Activated CD4-positive, CD25-positive, alpha-beta regulatory T cell treated with anti-CD3 and anti-CD28 coated beads, Interleukin-2, amount 50 U/mL, for 72 hours (primary cell): ENCODE measurements at regions not wholly inside any gene's neighbourhood (a gene's known extent, or its start where the extent isn't known, plus 50 kb on each side); places are given as distances from the start of the nearest gene placed in this dataset.
"Not testable (repeated sequence)": the region's sequence is repeated elsewhere in the genome, so short reads cannot be mapped to it uniquely, and the experiment has no call there.

Experiments used
- DNase-seq: peaks from one replicate; pipeline ENCODE4 v3.0.0; 2021

DNA sequence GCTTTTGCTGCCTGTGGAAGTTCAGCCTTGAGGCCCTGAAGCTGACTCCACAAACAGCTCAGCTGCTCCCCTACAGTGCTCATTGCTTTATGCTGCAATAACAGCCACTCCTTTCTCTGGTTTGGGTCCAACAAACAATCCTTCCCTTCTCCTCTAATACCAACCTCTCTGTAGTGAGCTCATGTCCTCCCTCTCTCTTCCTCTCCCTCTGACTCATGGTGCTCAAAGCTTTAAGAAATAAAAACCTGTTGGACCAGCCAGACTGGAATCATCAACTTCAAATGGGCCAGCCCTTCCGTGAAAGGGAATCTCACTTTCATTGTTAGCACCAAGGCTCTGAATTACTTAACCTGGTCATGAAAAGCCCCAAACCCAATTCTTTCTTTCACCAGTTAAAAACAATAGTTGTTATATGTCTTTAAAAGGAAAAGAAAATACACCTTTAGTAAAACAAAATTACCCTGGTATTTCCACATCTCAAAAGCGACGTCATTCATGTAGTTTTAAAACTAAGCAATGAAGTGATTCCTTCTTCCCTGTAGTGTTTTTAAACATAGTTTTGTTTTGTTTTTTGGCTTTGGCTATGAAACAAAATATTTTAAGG, 126.4 kb downstream of the DUSP6 start:
- no peak for DNase-seq

DNA sequence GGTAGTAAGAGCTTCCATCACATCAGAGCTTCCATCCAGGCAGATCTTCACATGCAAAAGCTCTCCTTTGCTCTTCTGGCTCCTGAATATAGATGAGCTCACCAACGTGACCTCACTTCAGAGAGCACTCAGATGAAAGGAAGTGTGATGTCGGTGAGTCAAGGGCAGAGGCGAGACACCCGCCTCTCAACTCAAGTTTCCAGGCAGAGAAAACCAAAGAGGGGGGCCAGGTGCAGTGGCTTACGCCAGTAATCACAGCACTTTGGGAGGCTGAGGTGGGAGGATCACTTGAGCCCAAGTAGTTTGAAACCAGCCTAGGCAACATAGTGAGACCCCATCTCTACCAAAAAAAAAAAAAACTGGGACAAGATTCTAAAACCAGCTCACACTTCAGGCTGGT, 126.9 kb downstream of the DUSP6 start:
- DNase-seq: peak; percentile 54

DNA sequence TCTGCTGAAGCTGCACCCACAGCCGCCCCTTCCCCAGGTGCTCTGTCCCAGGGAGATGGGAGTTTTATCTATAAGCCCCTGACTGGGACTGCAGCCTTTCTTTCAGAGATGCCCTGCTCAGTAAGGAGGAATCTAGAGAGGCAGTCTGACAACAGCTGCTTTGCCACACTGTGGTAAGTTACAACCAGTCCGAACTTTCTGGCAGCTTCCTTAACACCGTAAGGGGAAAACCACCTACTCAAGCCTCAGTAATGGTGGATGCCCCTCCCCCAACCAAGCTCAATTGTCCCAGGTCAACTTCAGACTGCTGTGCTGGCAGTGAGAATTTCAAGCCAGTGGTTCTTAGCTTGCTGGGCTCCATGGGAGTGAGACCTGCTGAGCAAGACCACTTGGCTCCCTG, 129.7 kb downstream of the DUSP6 start:
- not testable (repeated sequence) for DNase-seq

DNA sequence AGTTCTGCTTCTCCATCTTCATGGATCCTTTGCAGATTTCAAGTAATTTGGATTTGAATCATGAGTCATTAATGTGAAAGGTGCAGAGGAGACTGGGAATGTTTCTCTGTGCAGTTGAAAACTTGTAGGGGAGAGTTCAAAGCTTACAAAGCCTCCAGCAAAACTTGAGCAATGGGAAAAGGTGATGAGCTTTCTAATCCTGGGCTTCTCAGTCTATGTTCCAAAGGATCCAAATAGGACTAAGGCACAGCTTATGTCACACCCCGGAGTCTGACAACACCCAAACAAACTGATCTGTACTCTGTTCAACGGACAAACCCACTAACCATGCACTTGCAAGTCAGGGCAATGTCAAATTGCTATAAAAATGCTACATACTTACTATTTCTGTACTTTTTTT, 134.8 kb downstream of the DUSP6 start:
- no peak for DNase-seq

DNA sequence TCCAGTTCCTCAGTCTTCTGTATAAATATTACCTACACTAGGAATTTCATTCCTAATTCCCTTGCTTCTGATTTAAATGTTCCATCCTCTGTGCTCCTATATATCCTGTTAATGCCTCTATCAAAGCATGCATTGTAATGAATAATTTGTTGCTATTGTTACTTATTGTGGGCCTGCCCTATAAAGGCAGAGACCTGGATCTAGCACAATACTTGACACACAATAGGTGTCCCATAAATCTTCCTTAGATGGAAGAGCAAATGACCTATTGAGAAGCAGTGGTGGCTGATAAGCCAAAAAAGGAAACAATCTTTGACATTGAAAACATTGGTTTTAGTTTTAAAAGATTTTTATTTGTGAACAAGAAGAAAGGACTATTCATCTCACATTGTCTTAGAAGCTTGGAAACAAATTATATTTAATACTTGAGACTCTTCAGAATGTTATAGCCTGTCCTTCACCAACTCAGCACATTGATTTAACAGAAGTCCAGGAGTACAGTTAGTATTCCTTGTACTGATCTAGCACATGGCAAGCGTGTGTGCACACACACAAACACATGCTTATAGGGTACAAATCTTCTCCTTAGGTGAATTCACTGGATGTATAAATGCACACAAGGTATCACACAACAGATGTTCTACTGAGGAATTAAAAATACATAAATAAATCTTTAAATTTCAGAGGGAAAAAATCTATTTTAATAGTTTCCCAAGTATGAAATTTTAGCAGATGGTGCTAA, 135.9 kb downstream of the DUSP6 start:
- no peak for DNase-seq

DNA sequence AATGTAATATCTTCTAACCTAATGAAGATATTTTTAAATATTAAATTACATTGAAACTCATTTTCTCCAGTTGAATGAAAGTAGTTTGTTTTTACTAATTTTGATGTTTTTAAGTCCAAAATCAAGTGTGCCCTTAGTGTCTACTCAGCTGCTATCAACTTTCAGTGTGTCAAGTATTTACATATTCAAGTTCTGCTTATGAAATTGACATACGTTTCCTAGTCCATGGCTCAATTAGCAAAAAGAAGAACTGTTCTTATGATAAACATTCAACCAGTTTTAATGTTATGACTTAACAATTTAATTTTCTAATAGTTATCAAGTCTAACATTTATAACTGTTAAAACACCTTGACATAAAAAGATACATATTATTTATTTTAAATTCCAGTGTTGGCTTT, 137.1 kb downstream of the DUSP6 start:
- no peak for DNase-seq

DNA sequence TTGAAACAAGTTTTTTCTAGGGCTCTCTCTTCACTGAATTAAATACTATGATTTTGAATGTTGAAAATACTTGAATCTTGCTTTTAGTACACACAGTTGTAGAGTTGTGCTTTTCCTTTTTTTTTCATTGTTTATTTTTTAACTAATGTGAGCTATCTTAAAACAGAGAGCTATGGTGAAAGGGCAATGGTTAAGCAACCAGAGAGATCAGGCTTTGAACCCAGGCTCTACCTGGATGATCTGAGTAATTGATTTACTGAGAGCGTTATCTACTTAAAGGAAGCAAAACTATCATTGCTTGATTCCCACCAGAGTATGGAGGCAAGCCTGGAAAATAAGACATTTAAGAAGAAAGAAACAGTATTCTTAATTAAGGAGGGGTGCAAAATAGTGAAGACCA, 138.6 kb downstream of the DUSP6 start:
- no peak for DNase-seq

DNA sequence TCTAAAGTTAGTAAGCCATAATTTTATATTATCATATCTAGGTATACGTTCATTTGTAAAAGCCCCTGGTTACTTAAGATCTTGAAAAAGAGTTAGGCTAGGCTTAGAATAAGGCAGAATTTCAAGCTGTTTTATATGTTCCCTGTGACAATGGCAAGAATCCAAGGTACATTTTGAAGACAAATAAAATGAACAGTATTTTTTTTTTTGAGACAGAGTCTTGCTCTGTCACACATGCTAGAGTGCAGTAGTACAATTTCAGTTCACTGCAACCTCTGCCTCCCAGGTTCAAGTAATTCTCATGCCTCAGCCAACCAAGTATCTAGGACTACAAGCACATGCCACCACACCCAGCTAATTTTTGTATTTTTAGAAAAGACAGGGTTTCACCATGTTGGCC, 139.2 kb downstream of the DUSP6 start:
- DNase-seq: no peak

DNA sequence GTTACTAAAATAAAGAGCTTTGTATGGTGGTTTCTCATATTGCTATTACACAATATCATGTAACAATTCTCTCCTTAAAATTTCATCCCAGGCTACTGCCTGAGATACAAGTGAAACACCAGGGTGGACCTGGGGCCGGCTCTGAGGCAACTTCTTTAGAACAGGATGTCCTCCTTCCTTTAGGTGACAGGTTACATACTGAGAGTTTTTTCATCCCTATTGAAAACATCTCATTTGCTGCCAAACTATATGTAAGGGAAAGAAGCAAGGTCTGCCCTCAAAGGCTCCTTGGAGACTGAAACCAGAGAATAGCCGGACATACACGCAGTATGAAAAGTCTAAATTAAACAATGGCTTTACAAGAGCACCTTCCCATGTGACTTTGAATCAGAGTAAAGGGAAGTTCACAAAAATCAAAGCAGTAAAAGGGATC, 139.9 kb downstream of the DUSP6 start:
- DNase-seq: no peak

DNA sequence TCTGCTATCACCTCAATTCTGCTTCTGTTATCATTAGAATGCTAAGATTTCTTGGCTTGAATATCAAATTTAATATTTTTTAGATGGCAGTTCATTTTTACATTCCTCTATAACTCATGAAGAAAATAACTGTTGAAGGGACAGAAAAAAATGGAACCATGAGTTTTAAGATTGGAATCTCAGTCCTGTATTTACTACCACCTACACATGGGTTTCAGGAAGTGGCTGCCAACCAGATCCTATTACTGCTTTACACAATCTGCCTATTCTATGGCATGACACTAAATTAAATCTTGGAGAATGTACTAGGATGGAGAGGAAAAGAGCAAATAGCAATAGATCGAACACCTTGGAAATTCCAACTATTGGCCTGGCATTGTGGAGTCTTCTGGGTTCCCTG, 140.8 kb downstream of the DUSP6 start:
- DNase-seq: no peak

DNA sequence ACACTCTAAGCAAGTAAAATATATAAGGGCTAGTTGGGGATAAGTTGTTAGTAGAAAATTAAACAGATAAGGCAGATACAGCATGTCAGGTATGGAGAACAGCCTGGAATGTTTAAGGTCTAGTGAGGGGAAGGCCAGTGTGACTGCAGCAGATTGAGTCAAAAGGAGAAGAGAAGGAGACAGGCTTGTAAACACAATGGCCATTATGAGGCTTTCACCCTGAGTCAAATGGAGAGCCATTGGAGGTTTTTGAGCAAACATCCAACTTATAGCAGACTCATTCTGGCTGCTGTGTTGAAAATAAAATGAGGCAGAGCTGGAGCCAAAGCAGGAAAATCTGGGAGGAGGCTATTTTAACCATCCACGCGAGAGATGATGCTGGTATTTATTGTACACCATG, 142.0 kb downstream of the DUSP6 start:
- no peak for DNase-seq

GRCh38 chr12:89208661-89209096, 143.6 kb downstream of the DUSP6 start:
- DNase-seq: no peak

DNA sequence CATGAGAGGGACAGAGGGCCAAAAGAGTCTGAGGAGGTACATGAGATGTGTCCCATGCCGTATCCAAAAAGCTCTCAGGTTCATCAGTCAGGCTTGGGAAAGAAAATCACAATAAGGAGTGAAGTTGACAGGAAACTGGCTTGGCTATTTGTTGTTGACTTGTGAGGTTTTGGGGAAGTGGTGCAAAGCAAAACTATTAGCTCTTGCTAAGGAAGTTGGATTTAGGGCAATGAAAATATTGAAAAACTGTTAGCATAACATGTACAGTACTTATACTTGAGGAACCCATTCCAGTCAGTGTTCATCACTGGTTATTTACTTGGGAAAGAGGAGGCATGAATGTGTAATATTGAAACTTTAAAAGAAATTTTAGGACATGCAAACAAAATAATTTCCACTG, 145.9 kb downstream of the DUSP6 start:
- no peak for DNase-seq

DNA sequence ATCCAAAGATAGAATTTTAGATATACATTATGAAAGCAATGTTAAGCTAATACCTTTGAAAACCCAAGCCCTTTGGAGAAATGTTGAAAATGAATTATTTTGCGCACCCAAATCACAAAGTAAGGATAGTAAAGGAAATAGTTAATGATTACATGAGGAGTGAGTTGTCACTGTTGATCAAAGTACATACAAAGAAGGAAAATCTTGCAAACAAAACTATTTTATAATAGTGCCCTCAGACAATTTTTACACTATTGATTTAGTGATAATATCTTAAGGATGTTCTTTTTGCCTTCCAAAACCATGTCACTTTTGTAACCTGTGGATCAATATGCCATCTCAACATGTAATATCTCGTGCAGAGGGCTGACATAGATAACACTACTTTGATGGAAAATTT, 146.8 kb downstream of the DUSP6 start:
- no peak for DNase-seq

DNA sequence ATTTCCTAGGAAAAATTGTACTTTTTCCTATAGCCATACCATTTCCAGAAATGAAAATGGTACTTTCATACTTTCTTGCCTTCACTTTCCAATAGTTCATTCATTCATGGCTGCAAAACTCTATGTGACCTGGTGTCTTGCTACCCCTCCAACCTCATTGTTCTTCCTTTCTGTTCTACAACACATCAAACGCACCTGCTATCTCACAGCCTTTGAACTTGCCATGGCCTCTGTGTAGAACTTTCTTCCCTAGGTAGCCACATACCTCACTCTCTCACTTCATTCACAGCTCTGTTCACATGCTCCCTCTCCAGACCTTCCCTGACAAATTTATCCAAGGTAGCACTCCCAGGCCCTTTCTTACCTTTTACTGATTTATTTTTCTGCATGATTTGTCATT, 149.2 kb downstream of the DUSP6 start:
- DNase-seq: no peak

DNA sequence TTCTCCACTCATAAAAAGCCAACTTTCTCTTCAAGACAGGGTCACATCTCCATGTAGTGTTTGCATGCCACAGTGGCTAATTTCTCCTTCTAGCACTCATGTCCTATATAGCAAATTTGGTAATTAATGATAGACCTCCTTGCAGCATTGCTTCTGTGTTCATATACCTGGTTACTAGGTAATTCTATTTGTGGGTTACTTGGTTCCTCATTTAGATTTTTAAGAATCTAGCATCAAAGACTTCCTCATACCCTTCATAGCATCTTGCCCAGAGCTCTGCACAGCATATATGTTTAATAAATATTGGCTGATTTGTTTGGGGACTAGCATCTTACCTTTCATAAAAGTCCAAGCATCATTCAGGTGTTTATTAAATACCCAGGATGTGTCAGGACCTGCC, 152.1 kb downstream of the DUSP6 start:
- DNase-seq: no peak

DNA sequence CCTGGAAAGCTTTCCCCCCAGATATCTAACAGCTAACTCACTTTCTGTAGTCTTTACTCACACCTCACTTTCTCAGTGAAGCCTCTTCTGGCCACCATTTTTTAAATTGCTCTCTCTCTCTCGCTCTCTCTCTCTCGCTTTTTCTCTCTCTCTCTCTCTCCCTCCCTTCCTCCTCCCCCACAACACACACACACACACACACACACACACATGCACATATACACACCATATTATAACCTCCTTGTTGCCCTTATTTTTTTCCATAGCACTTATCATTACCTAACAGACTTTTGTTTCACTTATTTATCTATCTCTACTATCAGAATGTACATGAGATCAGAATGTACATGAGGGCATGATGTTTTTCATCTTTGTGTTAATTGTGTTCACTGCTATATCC, 156.8 kb downstream of the DUSP6 start:
- DNase-seq: no peak

DNA sequence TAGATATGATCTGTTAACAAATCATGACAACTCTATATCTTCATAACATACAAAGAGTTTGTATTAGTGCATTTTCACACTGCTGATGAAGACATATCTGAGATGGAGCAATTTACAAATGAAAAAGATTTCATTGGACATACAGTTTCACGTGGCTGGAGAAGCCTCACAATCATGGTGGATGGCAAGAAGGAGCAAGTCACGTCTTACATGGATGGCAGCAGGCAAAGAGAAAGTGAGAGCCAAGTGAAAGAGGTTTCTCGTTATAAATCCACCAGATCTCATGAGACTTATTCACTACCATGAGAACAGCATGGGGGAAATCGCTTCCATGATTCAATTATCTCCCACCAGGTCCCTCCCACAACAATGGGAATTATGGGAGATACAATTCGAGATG, 157.6 kb downstream of the DUSP6 start:
- DNase-seq: no peak

- DNase-seq: no peak
These were observed 159.9 kb downstream of the DUSP6 start for GRCh38 chr12:89192429-89192828.

DNA sequence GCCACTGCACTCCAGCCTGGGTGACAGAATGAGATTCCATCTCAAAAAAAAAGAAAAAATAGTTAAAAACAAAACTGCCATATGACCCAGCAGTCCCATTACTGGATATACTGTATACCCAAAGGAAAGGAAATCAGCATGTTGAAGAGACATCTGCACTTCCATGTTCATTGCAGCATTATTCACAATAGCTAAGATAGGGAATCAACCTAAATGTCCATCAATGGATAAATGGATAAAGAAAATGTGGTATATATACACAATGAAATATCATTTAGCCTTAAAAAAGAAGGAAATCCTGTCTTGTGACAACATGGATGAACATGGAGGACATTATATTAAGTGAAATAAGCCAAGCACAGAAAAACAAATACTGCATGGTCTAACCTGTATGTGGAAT, 160.7 kb downstream of the DUSP6 start:
- DNase-seq: not testable (repeated sequence)

DNA sequence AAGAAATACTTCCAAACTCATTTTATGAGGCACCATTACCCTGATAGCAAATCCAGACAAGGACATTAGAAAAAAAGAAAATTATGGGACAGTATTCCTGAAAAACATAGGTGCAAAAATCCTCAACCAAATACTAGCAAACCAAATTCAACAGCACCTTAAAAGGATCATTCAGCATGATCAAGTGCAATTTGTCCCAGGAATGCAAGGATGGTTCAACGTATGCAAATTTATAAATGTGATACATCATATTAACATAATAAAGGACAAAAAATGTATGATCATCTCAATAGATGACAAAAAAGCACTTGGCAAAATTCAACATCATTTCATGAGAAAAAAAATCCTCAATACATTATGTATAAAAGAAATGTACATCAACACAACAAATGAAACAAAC, 162.9 kb downstream of the DUSP6 start:
- no peak for DNase-seq

DNA sequence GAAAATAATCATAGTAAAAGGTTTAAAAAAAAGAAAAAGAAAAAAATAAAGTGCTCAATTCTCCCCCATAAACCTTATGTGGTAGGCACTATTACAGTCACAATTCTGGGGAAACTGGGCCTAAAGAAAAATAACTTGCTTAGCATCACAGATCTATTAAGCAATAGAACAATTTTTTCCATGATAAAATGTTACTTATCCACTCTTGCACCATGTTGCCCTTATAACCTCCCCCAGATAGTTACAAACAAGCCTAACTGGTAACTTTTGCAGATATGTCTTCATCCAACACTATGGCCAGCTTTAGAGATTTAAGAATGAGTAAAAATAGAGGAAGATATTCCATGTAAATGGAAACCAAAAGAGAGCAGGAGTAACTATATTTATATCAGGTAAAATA, 164.8 kb downstream of the DUSP6 start:
- DNase-seq: no peak

GRCh38 chr12:89185889-89186288, 166.4 kb downstream of the DUSP6 start:
- no peak for DNase-seq

DNA sequence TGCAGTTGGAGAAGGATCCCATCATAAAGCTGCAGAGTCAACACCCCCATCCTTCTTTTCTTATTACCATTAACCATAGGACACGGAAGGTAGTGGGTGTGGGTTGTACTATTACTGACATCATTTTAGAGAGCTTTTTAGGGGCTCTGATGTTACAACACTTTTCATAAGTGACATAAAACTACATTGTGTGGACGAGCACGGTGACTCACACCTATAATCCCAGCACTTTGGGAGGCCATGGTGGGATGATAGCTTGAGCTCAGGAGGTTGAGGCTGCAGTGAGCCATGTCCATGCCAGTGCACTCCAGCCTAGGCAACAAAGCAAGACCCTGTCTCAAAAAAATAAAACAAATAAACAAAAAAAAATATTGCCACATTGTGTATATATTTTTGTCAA, 167.1 kb downstream of the DUSP6 start:
- DNase-seq: no peak

DNA sequence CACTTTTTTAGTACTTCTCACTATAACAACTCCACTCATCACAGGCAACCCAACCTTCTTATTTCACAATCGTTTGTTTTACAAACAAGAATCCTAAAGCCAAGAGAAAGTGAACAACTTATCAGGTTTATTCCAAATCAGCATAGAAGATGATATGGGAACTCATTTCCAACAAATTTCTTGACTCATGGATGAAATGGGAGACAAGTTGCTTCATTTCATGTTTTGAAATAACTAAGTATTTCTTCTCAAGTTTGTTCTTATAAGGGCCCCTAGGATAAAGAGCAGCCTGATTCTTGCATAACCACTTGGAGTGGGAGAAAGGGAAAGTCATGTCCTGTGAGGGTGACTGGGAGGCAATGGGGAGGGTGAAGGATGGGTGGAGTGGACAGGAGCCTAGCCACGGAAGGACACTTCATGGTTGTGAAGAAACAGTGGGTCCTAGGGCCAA, 168.3 kb downstream of the DUSP6 start:
- DNase-seq: no peak
